NCI-H1930 (cell line): ENCODE measurements at regions not wholly inside any gene's neighbourhood (a gene's known extent, or its start where the extent isn't known, plus 50 kb on each side); places are given as distances from the start of the nearest gene placed in this dataset.
"Not testable (repeated sequence)": the region's sequence is repeated elsewhere in the genome, so short reads cannot be mapped to it uniquely, and the experiment has no call there.

Experiments used
- DNase-seq, 2 experiments: peaks; one replicate each; lab custom pipeline; 2025; lab: John Stamatoyannopoulos, UW

DNA sequence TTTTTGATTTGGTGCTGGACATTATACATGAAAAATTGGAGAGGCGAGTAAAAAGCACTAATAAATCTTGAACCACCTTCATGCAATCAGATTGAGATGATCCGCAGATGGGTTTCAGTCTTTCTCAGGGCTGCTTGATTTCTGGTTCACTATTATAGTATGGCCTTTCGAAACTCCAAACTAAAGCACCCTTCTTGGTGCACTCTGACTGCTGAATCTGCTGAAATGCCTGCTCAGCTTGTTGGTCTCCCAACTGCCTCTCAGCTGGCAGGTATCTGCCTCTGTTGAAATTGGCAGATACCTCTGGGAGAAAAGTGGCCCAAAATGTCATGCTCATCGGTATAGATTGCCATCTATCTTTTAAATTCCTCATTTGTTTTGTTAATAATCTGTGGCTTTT lies 102.5 kb upstream of the WIPF3 start:
- not testable (repeated sequence) for DNase-seq

DNA sequence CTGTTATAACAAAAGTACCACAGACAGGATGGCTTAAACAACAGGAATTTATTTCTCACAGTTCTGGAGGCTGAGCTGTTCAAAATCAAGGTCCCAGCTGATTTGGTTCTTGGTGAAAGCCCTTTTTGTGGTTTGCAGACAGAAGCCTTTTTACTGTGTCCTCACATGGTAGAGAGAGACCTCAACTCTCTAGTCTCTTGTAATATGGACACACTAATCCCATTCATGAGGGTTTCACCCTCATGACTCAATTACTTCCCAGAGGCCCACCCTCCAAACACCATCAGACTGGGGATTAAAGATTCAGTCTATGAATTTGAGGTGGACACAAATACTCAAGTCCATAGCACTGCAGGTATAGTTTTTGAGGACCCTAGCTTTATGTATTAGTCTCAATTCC lies 97.3 kb upstream of the WIPF3 start:
- DNase-seq, result not testable (repeated sequence)

DNA sequence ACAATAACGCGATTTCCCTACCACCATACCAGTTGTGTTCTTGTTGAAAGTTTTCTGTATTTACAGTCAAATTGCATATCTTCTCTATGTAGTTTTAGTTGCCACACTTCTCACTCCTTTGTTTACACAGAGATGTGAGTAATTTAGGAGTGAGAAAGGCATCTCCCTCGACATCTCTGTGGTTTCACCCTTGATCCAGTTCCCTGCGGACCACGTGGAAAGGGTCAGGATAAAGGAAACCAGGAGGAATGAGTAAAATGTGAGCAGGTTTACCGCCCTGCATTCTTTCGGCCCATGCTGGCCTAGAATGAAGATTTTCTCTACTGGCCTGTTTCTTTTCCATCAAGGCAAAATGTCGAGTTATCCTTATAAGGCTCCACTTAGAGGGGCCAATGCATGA lies 83.2 kb upstream of the WIPF3 start:
- DNase-seq, result not testable (repeated sequence)

DNA sequence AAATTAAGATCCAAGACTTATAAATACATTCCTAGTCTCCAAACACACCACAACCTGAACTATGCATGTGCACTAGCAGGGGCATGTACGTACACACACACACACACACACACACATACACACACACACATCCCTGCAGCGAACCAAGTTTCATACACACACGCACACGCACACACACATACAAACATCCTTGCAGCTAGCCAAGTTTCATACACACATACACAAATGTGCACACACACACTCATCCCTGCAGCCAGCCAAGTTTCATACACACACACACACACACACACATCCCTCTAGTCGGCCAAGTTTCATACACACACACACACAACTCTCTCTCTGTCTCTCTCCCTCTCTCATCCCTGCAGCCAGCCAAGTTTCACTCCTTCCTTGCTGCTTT lies 82.7 kb upstream of the WIPF3 start:
- no peak for DNase-seq

DNA sequence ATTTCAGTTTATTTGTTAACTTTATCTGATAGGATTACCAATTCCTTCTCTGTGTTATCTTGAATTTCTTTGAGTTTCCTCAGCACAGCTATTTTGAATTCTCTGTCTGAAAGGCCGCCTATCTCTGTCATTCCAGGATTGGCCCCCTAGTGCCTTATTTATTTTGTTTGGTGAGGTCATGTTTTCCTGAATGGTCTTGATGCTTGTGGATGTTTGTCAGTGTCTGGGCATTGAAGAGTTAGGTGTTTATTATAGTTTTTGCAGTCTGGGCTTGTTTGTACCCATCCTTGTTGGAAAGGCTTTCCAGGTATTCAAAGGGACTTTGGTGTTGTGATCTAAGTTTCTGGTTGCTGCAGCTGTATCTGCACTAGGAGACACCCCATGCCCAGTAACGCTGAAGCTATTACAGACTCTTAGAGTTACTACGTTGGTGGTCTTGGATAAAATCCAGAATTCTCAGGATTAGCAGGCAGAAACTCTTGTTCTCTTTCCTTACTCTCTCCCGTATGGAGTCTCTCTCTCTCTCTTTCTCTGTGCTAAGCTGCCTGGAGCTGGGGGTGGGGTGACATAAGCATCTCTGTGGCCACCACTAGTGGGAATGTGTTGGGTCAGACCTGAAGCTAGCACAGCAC lies 76.7 kb upstream of the WIPF3 start:
- DNase-seq, result not testable (repeated sequence)

DNA sequence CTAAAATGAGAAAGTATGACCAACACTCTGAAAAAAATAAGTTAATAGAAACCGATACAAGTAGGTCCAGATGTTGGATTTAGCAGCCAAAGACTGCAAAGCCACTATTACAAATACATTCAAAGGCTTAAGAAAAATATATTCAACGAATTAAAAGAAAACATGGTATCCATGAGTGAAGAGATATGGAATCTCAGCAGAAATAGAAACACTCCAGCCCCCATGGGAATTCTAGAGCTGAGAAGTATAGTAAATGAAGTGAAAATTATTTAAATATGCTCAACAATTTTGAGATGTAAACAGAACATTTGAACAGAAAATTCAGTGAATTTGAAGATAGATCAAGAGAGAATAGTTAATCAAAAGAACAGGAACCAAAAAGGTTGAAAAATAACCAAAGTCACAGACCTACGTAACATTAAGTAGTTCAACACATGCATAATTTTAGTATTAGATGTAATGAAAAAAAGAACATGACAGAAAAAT lies 72.0 kb upstream of the WIPF3 start:
- DNase-seq, result no peak

DNA sequence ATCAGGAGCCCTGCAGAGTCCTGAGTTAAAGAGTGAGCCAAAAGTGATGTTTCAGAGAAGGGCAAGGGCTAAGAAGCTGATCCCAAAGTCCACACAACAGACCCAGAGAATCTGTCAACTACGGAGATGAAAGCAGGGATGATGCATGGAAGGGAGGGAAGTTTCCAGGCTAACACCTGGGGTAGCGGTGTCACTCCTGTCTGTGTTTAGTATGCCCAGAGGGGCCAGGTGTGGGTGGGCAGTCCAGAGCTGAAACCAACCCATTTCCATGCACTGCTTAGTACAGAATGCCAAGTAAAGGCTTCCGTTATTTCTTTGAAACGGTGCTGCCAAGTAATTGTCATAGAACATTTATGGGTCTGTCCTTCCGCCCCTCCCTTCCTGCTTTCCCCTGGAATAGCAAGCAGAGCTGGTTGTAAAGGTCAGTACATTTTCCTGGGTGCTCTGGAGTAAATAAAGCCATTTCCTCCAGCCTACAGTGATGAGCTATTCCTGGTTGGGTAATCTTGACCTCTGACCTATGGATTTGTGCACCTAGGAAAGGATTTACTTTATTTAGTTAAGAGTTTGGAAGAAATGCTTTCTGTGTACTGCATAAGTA lies 58.6 kb upstream of the WIPF3 start:
- not testable (repeated sequence) for DNase-seq

DNA sequence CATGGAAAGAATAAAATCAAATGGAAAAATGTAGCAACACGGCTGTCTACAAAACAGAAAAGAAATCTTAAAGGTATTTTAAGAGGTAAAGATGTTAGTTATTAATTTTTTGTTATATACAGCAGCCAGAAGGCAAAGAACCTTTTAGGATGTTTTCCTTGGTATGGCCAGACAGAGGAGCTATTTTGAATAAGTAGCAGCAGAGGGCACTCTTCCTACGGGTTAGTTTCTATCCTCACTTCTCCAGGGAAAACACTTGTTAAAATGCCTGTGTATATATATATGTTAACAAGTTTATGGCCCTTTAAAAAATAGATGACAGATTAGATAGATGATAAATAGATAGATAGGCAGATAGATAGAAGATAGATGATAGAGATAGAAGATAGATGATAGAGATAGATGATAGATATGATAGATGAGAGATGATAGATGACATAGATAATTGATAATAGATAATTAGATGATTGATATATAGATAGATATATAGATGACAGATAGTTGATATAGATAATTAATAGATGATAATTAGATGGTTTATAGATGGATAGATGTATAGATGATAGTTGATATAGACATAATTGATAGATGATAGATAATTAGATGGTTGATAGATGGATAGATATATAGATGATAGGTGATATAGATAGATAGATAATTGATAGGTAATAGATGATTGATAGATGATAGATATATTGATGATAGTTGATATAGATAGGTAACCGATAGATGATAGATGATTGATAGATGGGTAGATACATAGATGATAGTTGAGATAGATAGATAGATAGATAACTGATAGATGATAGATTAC lies 57.8 kb upstream of the WIPF3 start:
- DNase-seq, result peak; percentile 6 to 22

DNA sequence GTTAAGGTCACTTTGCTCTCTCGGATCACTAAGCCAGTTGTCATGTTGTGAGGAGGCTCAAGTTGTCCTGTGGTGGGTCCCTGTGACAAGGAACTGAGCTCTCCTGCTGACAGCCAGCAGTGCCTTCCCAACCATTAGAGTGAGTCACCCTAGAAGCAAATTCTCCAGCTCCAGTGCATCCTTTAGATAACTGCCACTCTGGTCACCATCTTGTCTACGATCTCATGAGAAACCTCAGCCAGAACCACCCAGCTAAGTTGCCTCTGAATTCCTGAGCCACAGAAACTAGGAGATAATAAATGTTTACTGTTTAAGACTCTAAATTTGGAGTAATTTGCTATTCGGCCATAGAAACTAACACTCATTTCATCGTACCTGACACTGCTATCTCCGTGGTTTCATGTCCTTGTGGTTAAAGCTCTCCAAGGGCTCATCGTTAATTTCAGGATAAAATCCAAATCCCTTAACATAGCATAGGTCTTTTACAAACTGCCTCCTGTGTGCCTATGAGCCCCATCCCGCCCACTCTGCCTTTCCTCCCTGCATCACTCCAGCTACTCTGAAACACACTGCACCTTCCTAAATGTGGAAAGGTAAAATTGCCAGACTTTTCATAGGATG lies 56.5 kb upstream of the WIPF3 start:
- DNase-seq, result no peak

DNA sequence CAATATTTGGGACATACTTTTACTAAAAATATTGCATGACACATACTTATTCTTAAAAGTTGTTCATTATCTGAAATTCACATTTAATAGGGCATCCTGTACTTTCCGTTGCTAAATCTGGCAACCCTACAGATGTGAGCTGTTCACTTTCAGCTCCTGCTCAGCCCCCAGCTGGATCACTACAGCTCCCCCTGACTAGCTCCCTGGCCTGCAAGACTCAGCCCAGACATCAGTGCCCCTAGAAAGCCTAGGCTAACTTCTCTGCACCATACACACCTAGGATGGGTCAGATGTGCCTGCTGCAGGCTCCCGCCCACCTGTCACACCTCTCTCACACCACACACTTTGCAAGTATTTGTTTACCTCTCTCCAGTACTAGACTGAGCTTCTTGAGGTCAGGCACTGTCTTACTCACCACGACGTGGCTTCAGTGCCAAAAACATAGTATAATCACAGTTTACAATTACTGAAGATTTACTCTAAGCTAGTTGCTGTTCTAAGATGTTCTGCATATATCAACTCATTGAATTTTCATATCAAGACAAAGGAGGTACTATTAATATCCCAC lies 55.9 kb upstream of the WIPF3 start:
- not testable (repeated sequence) for DNase-seq

DNA sequence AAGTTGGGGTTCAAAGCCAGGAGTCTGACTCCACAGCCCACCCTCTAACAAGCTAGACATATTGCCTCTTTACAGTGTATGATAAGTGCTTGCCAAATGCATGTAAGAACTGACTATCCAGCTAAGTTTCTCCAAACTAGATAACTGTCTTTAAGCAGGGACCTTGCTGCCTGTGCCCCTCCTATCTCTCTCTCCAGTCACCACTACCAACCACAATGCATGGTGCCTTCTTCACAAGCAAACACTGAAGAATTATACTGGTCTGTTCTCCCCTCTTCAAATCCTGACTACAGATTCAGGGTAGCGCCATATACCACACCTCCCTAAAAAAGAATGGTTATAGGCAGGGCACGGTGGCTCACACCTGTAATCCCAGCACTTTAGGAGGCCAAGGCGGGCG lies 55.3 kb upstream of the WIPF3 start:
- DNase-seq, result not testable (repeated sequence)

DNA sequence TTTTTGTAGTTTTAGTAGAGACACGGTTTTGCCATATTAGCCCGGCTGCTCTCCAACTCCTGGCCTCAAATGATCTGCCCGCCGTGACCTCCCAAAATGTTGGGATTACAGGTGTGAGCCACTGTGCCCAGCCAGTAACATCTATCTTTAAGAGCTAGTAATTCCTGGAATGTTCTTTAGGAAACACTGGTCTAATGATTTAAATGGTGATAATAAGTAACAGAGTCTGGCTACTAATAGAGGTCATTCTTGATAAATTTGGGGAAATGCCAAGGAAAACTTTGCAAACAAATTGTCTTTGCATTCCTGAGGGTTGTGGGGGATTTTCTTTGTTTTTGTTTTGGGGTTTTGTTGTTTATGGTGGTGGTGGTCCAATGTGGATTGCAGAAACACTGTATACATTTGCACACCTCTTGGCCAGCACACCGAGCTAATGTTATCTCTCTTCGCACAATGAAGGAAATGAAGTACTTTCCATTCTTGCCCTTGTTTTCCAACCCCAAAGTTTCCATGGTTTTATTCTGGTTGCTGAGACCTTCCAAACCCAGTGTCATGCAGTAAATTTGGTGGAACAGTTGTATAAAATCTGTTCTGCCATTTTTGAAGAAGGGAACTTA lies 51.3 kb upstream of the WIPF3 start:
- DNase-seq, result no peak
